NCI-H187 treated with DMSO at 0.1 percent for 48 hours (cell line): ENCODE measurements at regions not wholly inside any gene's neighbourhood (a gene's known extent, or its start where the extent isn't known, plus 50 kb on each side); places are given as distances from the start of the nearest gene placed in this dataset.

ENCODE experiments used
- DNase-seq: peaks from one replicate; lab custom pipeline; 2025; lab: John Stamatoyannopoulos, UW

DNA sequence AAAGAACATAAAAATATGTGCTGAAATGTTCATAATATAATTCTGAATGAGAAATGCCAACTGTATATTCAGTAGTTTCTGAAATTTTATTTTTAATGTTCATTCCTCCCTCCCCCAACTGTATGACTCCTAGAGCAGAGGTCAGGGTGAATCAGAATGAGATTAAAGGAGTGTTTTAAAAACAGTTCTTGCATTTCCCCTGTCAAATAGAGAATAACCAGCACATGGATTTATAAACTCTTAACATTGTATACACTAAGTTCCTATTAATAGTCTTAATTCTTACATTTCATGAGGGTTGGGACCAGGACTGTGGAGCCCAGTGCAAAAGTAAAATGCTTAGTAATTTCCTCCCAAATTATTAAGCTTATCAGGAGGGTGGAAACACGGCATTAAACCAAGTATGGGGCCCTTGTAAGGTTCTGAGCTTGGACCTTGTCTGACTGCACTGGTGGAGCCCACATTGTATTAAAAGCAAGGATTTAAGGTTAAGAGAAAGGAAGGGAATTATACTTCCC is 474.6 kb upstream of the RAG2 start:
- no peak for DNase-seq

- DNase-seq = no peak
Measured at GRCh38 chr11:37050311-37050710, 452.3 kb upstream of the RAG2 start.

GRCh38 chr11:37040921-37041320 is 442.9 kb upstream of the RAG2 start:
- DNase-seq = no peak

GRCh38 chr11:37038911-37039310 is 440.9 kb upstream of the RAG2 start:
- no peak for DNase-seq

DNA sequence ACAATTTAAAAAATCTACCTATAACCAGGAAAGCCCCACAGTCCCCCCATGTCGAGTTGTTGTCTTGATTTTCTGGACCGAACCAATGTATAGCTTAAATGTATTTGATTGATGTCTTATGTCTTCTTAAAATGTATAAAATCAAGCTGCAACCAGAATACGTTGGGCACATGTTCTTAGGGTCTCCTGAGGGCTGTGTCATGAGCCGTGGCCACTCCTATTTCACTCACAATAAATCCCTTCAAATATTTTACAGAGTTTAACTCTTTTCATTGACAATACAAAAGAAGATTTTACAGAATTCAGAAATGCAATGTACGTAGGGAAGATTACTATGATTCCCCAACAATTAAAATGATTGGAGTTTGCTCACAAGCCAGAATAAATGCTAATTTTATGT is 428.7 kb upstream of the RAG2 start:
- no peak for DNase-seq

GRCh38 chr11:37026326-37026725 is 428.3 kb upstream of the RAG2 start:
- DNase-seq = no peak

GRCh38 chr11:37006563-37006962 is 408.5 kb upstream of the RAG2 start:
- DNase-seq = no peak

DNA sequence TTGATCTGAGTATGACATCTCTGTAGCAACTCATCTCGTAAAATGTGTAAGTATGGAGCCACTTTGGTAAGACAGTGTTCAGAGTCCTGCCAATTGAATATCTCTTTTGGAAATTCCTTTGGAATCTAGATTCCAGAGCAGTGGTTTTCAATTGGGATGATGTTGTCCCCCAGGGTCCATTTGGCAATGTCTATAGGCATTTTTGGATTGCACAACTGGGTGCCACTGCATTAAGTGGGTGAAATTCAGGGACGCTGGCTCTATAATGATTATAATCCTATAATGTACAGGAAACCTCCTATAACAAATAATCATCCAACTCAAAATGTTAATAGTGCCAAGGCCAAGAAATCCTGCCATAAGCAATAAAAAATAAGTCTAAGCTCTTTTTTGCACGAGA is 404.8 kb upstream of the RAG2 start:
- DNase-seq = no peak

DNA sequence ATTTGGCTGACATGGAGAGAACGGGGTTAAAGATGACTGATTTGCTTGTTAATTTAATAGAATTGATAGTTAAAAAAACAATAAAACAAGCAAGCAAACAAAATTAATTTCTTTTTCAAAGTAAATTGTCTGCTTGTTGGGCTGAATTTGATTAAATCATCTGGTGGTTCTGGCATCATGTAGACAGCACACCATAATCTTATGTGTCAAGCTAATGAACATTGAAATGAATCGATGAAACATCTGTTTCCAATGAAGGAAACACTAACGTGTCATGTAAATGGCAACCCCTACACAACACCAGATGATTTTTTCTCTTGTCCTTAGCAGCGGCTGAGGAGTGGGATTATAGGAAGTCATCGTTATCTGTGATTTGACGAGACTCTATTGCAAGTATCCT is 399.6 kb upstream of the RAG2 start:
- no peak for DNase-seq

DNA sequence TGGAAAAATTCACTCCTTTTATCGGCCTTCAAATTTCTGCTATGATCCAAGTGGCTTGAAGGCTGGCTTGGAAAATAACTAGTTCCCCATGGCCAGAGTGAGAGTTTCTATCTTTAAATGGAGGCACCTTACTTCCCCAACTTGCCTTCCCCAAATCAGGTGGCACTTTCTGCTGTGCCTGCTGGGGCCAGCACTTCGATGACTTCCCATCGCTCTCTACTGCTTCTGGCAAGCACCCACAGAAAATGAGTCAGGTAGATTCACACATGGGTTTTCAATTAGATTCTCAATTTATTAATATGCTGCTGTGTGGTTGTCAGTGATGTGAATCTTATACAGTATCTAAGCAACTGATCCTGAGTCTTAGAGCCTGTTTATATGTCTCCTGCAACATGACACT is 398.8 kb upstream of the RAG2 start:
- no peak for DNase-seq

DNA sequence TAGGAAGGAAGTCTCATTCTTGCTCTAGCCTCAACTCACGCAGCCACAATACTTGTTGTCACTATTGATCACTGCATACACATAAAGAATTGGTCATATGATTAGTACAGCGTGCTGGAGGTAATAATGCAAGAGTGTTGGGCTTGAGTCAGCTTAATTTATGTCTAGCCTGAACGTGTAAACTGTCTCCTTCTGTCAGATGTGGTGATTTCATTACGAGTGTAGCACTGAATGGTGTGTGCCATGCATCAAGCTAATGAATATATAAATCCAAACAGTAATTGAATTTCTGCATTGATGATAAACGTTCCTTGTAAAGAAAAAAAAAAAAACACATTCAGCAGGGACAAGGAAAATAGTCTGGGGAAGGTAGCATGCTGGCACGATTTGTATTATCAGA is 396.2 kb upstream of the RAG2 start:
- no peak for DNase-seq

GRCh38 chr11:36988556-36988955 is 390.5 kb upstream of the RAG2 start:
- DNase-seq = no peak

- DNase-seq = no peak
Measured at GRCh38 chr11:36985562-36985961, 387.5 kb upstream of the RAG2 start.

GRCh38 chr11:36976741-36977140 is 378.7 kb upstream of the RAG2 start:
- DNase-seq = no peak

DNA sequence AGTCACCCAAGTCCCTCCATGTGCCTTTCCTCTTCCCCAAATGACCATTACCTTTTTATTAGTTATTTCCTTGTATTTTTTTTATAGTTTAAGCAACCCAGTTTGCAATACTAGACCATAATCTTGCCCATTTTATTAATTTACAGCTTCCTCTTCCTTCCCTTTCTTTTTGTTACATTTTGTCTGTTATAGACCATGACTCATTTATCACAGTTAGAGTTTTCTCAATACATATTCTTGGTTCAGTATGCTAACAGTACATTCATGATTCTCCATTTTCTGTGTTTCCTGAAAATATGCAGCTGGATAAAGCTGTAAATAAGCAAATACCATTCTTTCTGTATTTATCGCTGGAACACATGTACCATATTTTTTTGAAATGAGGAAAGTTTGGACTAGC is 376.7 kb upstream of the RAG2 start:
- DNase-seq = no peak

- no peak for DNase-seq
Measured at GRCh38 chr11:36953976-36954375, 355.9 kb upstream of the RAG2 start.

DNA sequence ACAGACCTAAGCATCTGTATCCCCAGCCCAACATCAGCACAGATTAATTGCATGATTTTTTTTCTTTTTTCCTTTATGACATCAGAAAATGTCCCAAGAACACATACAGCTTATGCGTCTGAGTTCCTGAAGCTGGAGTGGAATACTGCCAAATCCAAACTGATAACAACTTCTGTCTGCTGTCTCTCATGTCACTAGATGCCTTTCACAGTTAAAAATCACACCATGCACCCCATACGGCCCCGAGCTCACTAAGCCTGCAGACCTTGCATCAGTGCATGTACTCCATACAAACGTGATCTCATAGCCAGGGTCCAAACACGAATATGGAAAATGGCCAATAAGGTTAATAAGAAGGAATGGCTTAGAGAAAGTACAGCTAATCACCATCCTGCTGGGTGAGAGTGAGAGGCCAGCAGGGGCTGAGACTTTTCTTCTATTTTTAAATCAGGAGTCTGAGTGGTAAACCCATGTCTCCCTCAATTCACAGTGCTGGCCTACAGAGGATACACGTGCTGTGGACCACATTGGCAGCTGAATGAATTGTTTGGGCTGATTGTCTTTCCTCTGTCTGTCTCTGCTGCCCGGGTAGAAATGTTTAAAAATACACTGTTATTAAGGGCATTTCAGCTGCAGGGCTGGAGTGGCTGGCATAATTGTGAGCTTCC is 350.6 kb upstream of the RAG2 start:
- no peak for DNase-seq

DNA sequence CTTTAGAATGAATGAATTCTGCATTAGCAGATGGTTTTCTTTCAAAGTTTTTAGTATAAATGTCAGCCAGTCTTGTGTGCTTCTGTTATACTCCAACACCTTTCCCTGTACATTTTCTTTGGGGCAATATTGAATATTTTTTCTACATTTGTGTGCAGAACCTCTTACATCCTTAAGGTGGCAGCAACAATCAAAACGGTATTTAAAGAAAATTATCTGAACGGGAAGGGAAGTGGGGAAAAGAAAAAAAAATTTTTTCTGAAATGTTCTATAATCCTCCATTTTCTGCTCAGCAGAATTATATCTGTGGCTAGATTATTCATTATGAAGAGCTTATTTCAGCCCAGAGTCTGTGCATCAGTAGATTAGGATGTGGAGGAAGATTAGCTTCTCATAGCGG is 347.3 kb upstream of the RAG2 start:
- no peak for DNase-seq

DNA sequence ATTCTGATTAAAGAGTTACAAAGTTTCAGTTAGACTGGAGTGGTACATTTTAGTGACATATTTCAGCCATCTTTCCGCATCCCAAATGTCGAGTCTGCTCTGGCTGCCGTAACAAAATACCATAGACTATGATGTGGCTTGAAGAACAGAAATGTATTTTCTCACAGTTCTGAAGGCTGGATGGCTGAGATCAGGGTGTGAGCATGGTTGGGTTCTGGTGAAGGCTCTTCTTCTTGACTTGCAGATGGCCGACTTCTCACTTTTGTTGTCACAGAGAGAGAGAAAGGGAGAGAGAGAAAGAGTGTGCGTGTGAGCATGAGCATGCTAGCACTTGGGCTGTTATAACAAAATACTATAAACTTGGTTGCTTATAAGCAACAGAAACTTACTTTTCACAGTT is 335.4 kb upstream of the RAG2 start:
- no peak for DNase-seq

DNA sequence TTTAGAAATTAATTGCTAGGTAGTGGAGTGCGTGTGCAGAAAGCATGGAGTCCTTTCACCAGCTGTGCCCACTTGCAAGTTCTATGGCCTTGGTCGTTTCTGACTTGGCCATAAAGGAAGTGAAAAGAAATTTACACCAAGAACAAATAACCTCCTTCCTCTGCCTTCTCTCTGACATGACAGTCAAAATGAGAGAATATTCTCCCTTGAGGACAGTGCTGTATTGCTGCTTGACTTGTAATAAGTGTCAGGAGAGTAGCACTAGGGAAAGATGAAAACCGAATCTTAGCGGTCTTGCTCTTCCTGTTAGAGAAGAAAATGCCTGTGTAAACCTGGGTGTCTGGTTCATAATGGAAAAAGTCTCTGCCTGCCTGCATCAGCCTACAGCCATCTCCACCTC is 333.1 kb upstream of the RAG2 start:
- DNase-seq = no peak

DNA sequence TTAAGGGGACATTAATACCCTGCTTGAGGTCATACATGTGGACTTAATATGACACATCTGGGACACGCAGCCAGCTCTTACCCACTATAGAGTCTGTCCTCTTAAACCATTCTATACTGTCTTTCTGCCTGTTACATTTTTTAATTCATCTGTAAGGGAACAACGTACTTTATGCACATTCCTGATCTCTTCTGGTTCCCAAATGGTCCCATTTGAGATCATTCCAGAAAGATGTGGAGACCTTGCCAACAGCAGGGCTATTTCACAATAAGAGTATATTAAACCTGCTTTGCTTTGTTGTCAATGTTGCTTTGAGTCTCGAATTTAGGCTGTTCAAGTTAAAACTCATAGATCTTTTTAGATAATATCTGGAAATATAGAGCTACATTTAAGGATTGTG is 332.2 kb upstream of the RAG2 start:
- no peak for DNase-seq

- DNase-seq = no peak
Measured at GRCh38 chr11:36929401-36929800, 331.4 kb upstream of the RAG2 start.

- DNase-seq = no peak
Measured at GRCh38 chr11:36928621-36929020, 330.6 kb upstream of the RAG2 start.

- DNase-seq = no peak
Measured at GRCh38 chr11:36899800-36900199, 301.8 kb upstream of the RAG2 start.

GRCh38 chr11:36890841-36891240 is 292.8 kb upstream of the RAG2 start:
- DNase-seq = no peak
